Posterior cingulate gyrus (tissue), 11 donors: ENCODE measurements at regions not wholly inside any gene's neighbourhood (a gene's known extent, or its start where the extent isn't known, plus 50 kb on each side); places are given as distances from the start of the nearest gene placed in this dataset.

ENCODE experiments used
- DNase-seq, 10 donors: peaks; one replicate each; pipeline versions ENCODE4 v3.0.0 to v3.0.0-alpha.2; 2020 to 2021; ENCODE audit warnings: mixed read lengths in 3 of 10
- intact Hi-C: fragments of 100-400 bp; cut with DNase I; formaldehyde crosslinking; loops from one replicate; pipeline ENCODE4 v1.15.1; 2023

DNA sequence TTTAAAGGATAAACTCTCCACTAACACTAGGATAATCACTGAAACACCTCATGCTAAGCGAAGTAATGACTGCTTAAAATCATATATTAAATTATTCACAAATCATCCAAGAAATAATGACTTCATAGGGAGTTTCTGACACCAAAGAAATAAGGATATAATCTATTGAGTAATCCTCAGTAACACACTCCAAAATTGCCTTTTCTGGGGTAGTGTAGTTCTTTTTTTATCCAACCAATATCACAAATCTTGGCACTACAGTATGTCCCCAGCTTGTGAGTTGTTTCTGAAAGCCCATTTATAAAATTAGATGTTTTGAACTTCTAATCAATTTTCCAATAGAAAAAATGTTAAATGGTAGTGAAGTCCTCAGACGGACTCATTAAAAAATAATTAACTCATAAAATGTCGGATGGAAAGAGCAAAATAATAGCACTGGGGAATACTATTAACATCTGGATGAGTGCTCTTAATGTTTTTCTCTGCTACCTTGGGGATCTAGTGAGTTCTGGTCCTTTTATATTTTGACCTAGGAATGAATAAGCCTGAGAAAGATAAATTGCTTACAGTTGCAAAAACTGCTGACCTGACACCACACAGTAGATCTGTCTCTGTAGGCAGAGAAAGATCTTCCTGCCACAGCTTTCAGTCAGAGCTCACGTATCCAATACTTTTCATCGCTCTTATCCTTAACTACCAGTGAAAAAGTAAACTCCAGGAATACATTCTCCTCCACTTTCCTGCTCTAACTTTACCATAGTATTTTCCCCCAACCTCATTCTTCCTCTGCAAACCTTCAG lies 618.5 kb upstream of the ANKRD30A start:
- no peak for DNase-seq
- intact Hi-C loops = no loop called here

DNA sequence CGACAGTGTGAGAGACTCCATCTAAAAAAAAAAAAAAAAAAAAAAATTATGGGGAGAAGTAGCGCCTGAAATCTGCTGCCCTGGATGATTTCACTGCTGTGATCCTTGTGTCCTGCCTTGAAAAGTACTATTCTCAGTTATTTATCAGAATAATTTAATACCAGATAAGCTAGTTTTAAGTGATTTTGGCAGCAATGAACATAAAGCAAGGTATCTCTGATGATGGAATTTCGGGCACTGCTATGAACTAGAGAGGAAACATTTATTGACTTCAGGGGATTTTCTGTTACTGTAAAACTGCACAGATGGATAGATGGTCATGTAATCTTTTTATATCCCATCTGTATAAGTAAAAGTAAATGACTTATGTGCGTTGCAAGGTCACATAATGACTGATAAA lies 619.1 kb upstream of the ANKRD30A start:
- no peak for DNase-seq
- intact Hi-C loops = no loop called here

DNA sequence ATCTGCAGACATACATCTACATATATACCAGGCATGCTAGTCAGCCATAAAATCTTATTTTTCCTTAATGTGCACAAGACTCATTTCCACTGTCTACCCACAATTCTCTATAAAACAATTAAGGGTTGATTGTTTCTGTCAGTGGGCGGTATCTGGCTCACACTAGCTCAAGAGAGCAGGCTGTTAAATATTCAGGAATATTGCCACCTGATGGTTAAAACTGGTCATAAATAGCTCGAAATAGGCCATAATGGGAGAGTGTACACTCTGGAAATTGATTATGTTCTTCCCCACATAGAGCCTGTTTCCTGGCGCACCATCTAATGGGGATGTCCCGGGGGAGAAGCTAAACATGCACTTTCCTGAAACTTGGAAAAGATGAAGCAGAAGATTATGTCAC lies 620.6 kb upstream of the ANKRD30A start:
- DNase-seq = no peak
- intact Hi-C loops = no loop called here

DNA sequence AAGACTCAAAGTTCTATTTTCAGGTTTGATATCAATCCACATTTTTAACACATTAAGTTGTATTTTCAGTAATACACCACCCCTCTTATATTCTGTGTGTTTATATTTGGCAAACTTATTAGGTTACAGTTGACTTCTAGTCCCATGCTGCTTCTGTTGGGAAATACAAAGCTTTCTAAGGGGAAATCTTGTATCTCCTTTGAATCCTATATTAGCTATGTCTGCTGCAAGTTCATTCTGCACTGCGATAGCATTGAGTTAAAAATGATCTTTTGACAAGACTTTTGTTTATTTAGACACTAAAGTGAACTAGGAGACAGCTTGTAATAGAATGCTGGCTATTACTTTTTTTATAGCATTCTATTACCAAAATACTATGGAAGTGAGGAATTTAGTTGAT lies 625.1 kb upstream of the ANKRD30A start:
- no peak for DNase-seq
- intact Hi-C loops = no loop called here

DNA sequence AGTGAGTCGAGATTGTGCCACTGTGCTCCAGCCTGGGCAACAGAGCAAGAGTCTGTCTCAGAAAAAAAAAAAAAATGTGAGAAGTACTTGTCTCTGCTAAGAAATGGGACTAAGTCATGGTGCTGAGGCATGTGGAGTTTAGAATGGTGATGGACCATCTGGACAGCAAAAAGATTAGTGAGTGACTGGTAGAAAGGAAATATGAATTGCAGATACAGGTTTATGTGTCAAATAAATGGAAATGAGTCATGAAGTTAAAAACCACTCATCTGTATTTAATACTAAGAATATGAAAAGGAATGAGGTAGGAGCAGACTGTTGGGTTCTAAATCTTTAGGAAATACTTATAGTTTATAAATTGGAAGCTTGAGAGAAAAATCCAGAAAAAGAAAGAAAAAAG lies 625.7 kb upstream of the ANKRD30A start:
- intact Hi-C loops = no loop called here
- DNase-seq = no peak

DNA sequence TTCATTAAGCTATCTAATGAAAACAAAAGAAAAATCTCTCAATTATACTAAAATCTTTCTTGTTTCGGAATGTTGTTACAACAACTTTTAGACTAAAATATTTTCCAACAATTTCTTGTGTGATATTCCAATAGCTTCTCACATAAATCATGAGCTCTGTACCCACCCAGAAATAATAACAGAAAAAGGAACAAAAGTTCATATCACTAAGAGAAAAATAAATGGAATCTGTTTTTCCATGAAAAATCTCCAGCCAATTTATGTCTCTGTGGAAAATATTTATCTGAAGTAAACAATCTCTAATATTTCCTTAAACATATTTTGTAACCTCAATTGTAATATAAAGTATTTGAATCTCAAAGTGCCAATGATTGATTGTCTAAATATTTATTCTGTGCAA lies 628.6 kb upstream of the ANKRD30A start:
- intact Hi-C loops = no loop called here
- DNase-seq = no peak

DNA sequence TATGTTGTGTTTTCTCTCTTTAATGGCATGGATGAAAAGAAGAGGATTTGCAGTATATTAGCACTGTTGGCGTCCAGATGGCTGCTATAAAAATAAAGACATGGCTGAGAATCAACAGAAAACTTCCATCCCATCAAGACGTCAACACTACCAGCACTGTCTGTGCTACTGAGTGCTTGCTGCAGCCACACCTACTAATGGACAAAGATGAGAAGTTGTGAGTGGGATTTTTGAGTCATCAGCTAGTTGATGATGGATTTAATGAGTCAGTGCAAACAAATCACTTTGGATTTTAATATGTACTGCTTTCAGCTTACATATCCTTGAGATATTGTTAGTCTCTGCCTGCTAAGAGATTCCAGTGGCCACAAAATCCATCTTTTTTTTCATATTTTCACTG lies 631.0 kb upstream of the ANKRD30A start:
- no peak for DNase-seq
- intact Hi-C loops = no loop called here

DNA sequence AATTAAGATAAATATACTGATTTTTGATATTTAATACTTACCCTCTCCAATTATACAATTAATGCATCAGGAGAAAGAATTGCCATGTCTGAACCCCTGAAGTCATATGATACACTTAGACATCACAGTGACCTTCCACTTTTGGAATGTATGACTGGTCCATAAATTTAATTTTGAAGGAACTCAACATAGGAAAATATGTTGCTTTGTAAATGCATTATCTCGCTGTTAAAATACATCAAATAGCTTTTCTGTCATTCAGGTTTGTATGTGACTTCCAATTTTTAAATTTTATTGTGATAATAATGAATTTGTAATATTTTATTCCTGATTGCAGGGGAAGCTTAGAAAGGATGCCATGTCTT lies 631.9 kb upstream of the ANKRD30A start:
- no peak for DNase-seq
- intact Hi-C loops = no loop called here

DNA sequence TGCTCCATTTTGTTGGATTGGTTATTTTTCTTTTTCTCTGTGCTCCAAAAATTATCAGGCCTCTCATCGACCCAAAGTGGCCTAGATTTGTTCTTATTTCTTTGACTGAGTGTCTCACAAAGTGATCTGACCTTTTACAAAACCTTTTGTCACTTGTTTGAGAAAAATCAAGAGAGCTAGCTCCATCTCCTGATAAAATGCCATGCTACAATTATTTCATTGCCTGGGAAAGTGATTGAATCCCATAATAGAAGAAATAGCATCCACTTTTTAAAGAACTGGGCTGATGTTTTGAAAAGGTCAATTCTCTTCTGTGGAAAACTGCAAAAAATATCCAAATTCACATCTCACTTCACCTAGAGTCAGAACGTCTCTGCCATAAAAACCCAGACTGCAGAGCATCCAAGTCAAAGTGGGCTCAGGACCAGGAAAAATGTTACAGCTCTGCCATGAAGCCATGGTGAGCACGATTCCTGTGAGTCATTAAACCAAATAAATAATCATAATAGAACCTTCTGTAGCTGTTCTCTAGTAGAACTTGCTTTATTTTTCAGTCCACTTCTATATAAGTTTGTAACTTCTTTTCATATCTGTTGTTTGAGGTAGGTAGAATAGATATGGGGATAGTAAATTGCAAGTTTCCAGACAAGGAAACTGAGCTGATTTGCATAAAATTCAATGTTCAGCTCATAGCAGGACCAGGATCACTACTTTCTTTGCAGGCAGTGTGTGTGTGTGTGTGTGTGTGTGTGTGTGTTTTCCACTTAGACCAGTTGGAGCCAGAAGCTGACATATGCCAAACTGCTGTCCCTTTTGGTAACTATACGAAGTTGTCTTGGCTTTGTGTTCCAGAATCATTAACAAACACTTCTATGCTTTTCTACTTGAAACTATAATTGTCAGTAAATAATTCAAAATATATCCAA lies 632.5 kb upstream of the ANKRD30A start:
- no peak for DNase-seq
- intact Hi-C loops = no loop called here

DNA sequence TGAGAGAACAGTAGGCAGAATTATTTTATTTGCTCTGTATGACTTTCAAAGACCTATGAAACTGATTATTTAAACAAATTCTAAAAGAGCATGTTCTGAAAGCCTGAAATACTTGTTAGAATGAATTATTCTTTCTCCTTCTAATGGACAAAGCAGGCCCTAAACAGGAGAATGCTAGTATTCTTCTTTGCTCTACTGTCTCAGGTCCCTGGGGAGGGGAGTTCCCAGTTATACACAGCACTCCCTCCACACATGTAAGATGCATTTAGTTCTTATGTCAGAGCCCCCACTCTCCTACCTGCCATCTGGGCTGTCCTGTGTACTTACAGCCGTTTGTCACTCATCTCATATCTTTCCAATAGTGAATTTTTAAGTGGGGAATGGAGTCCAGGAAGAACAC lies 633.5 kb upstream of the ANKRD30A start:
- intact Hi-C loops = no loop called here
- no peak for DNase-seq

DNA sequence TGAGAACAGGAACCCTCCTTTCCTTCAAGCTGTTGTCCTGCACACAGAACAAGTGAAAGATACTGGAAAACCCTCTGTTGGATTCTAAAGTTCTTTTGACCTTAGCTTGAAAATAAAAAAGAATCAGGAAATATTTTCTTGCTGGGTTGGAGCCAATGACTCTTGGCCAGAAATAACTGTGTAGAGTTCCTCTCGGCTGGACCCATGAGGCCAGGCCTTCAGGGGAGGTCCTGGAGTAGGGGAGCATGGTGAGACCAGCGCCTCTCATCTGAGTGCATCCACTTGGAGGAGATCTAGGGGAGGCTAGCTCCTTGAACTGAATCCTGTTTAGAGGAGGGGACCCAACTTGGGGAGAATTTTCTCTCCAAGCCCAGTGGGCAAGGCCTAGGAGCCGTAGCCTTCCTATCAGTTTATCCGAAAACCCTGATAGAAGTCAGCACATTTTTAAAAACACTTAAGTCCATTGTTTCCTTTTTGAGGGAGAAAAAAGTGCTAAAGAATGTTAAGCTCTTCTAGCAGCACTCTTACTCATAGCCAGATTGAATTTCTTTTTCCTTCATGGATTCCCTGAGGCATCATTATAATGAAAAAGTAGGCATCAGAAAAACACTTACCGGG lies 635.7 kb upstream of the ANKRD30A start:
- DNase-seq = no peak
- intact Hi-C loops = no loop called here

DNA sequence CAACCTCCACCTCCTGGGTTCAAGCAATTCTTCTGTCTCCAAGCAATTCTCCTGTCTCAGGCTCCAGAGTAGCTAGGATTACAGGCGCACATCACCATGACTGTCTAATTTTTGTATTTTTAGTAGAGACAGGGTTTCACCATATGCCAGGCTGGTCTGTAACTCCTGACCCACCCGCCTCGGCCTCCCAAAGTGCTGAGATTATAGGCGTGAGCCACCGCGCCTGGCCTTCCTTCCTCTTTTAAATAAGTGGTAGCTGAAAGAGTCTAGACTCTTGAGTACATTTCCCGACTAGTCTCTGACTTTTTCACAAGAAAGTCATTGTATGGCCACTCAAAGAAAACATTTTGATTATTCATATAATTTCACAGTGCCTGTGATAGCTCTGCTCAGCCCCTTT lies 636.2 kb upstream of the ANKRD30A start:
- intact Hi-C loops = no loop called here
- DNase-seq = no peak

DNA sequence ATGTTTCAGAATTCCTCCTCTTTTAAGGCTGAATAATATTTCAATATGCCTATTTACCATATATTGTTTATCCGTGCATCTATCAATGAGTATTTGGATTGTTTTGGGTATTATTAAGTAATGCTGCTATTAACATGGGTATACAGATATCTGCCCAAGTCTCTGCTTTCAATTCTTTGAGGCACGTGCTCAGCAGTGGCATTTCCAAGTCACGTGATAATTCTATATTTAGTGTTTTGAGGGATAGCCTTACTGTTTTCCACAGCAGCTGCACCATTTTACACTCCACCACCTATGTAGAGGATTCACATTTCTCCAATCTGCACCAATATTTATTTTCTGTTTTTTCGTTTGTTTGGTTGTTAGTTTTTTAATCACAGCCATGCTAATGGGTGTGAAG lies 636.8 kb upstream of the ANKRD30A start:
- intact Hi-C loops = no loop called here

DNA sequence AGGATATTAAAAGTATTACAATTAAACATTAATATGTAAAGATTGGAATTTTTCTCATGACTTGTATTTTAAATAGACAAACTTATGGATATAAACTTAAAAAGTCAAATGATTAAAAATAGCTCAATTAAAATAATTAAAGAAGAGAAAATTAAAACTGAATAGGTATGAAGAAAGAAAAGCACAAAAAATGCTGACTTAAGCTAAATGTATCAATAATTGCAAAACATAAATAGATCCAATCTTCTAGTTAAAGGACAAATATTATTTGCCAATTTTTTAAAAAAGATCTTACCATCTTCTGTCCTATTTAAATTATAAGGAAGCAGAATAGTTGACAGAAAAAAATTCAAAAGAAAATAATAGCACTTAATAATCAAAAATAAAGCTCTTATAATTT lies 646.3 kb upstream of the ANKRD30A start:
- intact Hi-C loops = no loop called here

More for the DNA sequence above, 636.8 kb upstream of the ANKRD30A start:
- DNase-seq = no peak

DNA sequence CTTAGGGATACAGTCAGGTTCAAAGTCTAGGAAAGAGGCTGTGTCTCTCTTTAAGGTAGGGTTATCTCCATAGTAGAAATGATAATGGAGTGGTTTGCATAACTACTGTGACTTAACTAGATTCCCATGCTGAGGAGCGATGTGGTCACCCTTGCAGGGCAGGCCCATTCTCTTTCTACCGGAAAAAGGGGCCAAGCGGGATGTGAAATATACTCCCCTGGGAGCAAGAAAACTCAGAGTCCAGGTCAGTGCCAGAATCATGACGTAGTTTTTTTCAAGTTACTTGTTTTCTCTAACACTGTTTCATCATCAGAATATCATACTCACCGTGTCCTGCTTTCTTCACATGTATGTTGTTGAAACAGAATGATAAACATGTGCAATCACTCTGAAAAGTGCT lies 649.0 kb upstream of the ANKRD30A start:
- intact Hi-C loops = no loop called here
- DNase-seq = no peak

More for the DNA sequence above, 646.3 kb upstream of the ANKRD30A start:
- DNase-seq = no peak

DNA sequence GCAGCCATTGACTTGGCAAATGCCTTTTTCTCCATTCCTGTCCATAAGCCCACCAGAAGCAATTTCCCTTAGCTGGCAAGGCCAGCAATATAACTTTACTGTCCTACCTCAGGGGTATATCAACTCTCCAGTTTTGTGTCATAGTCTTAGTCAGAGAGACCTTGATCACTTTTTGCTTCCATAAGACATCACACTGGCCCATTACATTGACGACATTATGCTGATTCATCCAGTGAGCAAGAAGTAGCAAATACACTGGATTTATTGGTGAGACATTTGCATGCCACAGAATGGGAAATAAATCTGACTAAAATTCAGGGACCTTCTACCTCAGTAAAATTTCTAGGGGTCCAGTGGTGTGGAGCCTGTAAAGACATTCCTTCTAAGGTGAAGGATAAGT lies 649.7 kb upstream of the ANKRD30A start:
- intact Hi-C loops = no loop called here

DNA sequence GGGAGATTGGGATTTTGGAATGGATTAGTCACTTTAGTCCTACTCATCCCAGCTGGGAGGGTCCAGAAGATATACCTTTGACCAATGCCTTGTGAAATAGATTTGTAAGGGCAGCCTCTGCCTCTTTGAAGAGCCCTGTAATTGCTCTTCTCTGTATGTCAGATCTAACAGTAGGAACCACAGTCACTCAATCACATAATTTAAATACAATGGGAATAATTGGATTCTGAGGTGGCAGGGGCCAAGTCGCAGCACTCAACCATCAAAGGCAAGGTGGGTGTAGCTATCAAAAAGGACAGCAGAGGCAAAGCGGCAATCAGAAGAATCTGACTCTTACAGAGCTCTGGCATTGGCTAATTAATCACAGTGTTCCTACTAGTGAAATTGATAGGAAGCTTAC lies 650.9 kb upstream of the ANKRD30A start:
- intact Hi-C loops = no loop called here
- no peak for DNase-seq

More for the DNA sequence above, 649.7 kb upstream of the ANKRD30A start:
- no peak for DNase-seq

DNA sequence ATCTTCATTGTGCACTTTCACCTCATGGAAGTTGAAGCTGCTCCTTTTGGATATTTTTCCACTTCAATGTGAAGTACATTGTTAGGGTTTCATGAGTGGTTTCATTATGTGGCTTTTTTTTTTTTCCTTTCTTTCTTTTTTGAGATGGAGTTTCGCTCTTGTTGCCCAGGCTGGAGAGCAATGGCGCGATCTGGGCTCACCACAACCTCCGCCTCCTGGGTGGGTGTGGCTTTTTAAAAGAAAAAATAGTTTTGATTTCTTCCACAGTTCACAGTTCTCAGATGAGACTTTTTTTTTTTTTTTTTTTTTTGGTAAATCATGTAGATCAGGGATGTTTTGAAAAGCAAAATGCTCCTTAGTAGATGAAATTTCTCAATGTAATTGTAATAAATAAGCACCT lies 652.3 kb upstream of the ANKRD30A start:
- no peak for DNase-seq
- intact Hi-C loops = no loop called here

DNA sequence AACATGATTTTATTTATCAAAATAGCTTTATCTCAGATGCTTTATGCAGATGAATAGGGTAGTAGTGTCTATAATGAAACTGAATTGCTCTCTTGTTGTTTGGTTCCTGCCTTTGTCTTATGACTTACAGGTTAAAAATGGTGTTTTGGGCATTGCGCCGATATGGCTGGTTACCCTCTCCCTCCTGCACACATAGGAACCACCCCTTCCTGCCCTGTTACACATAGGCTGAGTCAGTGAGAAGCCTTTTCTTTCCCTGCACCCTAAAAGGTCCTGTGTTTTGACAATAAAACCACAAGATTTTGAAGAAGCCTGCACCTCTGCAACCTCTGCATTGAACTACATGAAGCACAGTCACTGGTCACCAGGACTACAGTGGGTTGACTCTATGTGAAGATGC lies 655.8 kb upstream of the ANKRD30A start:
- intact Hi-C loops = no loop called here
- no peak for DNase-seq

DNA sequence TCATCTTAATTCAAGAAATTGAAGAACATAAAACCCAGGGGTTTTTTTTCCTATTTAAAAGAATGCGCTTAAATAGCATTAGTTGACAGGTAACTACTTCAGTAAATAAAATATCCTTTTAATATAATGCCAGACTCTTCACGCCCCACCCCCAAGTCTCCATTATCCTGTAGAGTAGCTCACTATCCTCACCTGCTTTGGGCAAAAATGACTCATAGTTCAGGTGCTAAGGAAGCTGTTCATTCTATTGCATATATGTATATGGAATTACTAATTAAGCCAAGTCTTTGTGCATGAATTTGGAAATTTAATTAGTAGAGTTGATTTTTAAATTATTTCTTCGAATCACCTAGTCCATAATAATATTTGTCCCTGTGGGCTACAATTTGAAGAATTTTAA lies 656.8 kb upstream of the ANKRD30A start:
- intact Hi-C loops = no loop called here
- DNase-seq = no peak

DNA sequence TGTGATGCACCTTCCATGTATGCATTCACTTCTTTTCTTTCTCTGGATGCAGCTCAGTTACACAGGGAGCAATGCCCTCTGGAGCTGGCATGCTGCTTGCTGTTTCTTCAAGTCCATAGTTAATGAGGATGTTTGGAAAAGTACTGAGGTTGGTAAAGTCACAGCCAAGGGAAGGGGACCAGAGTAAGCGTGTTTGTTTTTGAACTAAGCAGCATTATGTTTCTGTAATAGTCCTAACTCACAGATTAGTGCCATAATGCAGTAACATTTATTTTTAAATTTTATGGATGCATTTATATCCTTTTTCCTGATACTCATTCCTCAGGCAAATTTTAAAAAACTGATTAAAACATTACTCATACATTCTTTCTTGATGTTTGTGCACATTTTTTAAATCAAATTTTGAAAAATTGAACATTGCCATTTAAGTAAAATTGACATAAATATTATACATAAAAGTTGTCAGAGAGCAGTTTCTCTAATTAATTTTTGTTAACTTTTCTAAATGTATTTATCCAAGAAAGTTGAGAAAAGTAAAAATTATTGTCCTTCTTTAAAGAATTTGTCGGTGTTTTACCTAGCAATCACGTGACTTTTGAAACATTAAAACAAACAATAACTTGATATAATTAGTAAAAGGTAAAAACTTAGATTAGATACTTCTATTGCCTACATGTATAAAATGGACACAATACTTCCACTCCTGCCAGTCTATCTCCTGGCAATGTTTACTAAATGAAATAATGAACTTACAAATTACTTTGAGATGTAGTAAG lies 659.6 kb upstream of the ANKRD30A start:
- intact Hi-C loops = no loop called here
- DNase-seq = no peak
